MCF 10A (cell line): ENCODE measurements at regions not wholly inside any gene's neighbourhood (a gene's known extent, or its start where the extent isn't known, plus 50 kb on each side); places are given as distances from the start of the nearest gene placed in this dataset.

ENCODE experiments used
- BruUV-seq: library from RNA; stranded (reverse); fragments of 400-500 nt; replicated peaks from 2 replicates; lab custom pipeline; 2021; lab: Mats Ljungman, UMichigan
- CTCF ChIA-PET: fragments of 300-600 bp; sonication (Branson Sonifier 250); formaldehyde crosslinking; extraction: SDS; loops from one replicate; lab custom pipeline; 2021; ENCODE audit warnings: antibody characterized with exemption, inconsistent platforms; lab: Yijun Ruan, JAX
- POLR2A ChIA-PET: fragments of 300-600, 350-650 bp; sonication (Branson Sonifier 250); formaldehyde crosslinking; extraction: SDS; loops from one replicate; lab custom pipeline; 2020; ENCODE audit warnings: antibody characterized with exemption, inconsistent platforms; lab: Yijun Ruan, JAX
- DNase-seq: peaks from one replicate; pipeline ENCODE4 v3.0.0-alpha.2; 2018; ENCODE audit not compliant: unreplicated experiment
- H3K27ac Mint-ChIP-seq: one replicate; pipeline ENCODE4 v1.8.0; 2022; ENCODE audit warnings: mild to moderate bottlenecking, low read depth, mixed read lengths; ENCODE audit not compliant: unreplicated experiment
- H3K27me3 Mint-ChIP-seq: one replicate; pipeline ENCODE4 v1.8.0; 2022; ENCODE audit warnings: mixed read lengths; ENCODE audit not compliant: insufficient read depth, unreplicated experiment
- H3K36me3 Mint-ChIP-seq: one replicate; pipeline ENCODE4 v1.8.0; 2022; ENCODE audit warnings: mild to moderate bottlenecking, moderate library complexity, mixed read lengths; ENCODE audit not compliant: insufficient read depth, unreplicated experiment
- H3K4me1 Mint-ChIP-seq: one replicate; pipeline ENCODE4 v1.8.0; 2022; ENCODE audit warnings: mixed read lengths; ENCODE audit not compliant: insufficient read depth, unreplicated experiment
- H3K4me3 Mint-ChIP-seq: one replicate; pipeline ENCODE4 v1.8.0; 2022; ENCODE audit warnings: mild to moderate bottlenecking, moderate library complexity, mixed read lengths; ENCODE audit not compliant: unreplicated experiment
- H3K9me3 Mint-ChIP-seq: one replicate; pipeline ENCODE4 v1.8.0; 2022; ENCODE audit warnings: mixed read lengths; ENCODE audit not compliant: unreplicated experiment
- CTCF ChIP-seq: fragments of 200-600 bp; IDR thresholded peaks from one replicate; pipeline ENCODE4 v1.8.0; 2022; ENCODE audit warnings: antibody characterized with exemption, mild to moderate bottlenecking; ENCODE audit not compliant: unreplicated experiment
- intact Hi-C: fragments of 100-400 bp; cut with micrococcal nuclease; formaldehyde crosslinking; loops from 2 replicates; pipeline ENCODE4 v1.14.1; 2022

- intact Hi-C loops = no loop called here
- DNase-seq = no peak
- no TSS peak for BruUV-seq
- ChIA-PET POLR2A (no interaction called here), CTCF (no interaction called here)
- no peaks in the 10 kb centered on the region for H3K27me3 Mint-ChIP-seq
- H3K27ac Mint-ChIP-seq = no peak overlapping the region
- TF ChIP-seq CTCF = no peak
- no peaks in the 10 kb centered on the region for H3K36me3 Mint-ChIP-seq
- H3K4me3 Mint-ChIP-seq = no peak overlapping the region
- H3K9me3 Mint-ChIP-seq = peaks cover 12% of the 10 kb centered on the region
- H3K4me1 Mint-ChIP-seq = no peaks in the 10 kb centered on the region
Observed at GRCh38 chr9:7859701-7860334, 60.2 kb upstream of the DMAC1 start.

- no peaks in the 10 kb centered on the region for H3K4me1 Mint-ChIP-seq
- H3K27me3 Mint-ChIP-seq = no peaks in the 10 kb centered on the region
- H3K4me3 Mint-ChIP-seq = no peak overlapping the region
- no peak for DNase-seq
- CTCF ChIA-PET = no interaction called here
- H3K9me3 Mint-ChIP-seq = peaks cover 20% of the 10 kb centered on the region
- no peak for TF ChIP-seq CTCF
- no peak overlapping the region for H3K27ac Mint-ChIP-seq
- no peaks in the 10 kb centered on the region for H3K36me3 Mint-ChIP-seq
- intact Hi-C loops = no loop called here
- POLR2A ChIA-PET = no interaction called here
- no TSS peak for BruUV-seq
Observed at GRCh38 chr9:7858166-7858565, 58.6 kb upstream of the DMAC1 start.

GRCh38 chr9:7854763-7855162 is 55.2 kb upstream of the DMAC1 start:
- BruUV-seq = no TSS peak
- Mint-ChIP-seq H3K36me3 (no peaks in the 10 kb centered on the region), H3K4me3 (no peak overlapping the region), H3K27ac (no peak overlapping the region), H3K27me3 (no peaks in the 10 kb centered on the region), H3K4me1 (no peaks in the 10 kb centered on the region), H3K9me3 (peaks cover 20% of the 10 kb centered on the region)
- POLR2A ChIA-PET = no interaction called here
- TF ChIP-seq CTCF = no peak
- CTCF ChIA-PET = no interaction called here
- no peak for DNase-seq
- intact Hi-C loops = no loop called here
